Liver (tissue), 8 donors: ENCODE measurements at regions not wholly inside any gene's neighbourhood (a gene's known extent, or its start where the extent isn't known, plus 50 kb on each side); places are given as distances from the start of the nearest gene placed in this dataset.

Experiments
- DNase-seq: peaks from one replicate; pipeline ENCODE4 v3.0.0-alpha.2; 2017; ENCODE audit warnings: low spot score
- H3K27ac ChIP-seq, 2 donors: one replicate each; pipeline ENCODE4 v1.7.0; 2013; ENCODE audit warnings: inconsistent platforms in 2 of 2, low read length in 2 of 2, control low read depth in 1 of 2, low read depth in 1 of 2, mild to moderate bottlenecking in 1 of 2
- H3K27me3 ChIP-seq, 4 donors: one replicate each; pipeline versions ENCODE4 v1.6.1 to v1.7.0; 2013; ENCODE audit warnings: low read length in 3 of 4, inconsistent platforms in 1 of 4, mild to moderate bottlenecking in 1 of 4, moderate library complexity in 1 of 4; ENCODE audit not compliant: control insufficient read depth in 4 of 4, insufficient read depth in 4 of 4
- H3K36me3 ChIP-seq, 4 donors: one replicate each; pipeline versions ENCODE4 v1.6.1 to v1.7.0; 2013; ENCODE audit warnings: low read length in 3 of 4, mild to moderate bottlenecking in 3 of 4, low read depth in 1 of 4, moderate library complexity in 1 of 4; ENCODE audit not compliant: control insufficient read depth in 4 of 4, insufficient read depth in 3 of 4
- H3K4me1 ChIP-seq, 4 donors: one replicate each; pipeline versions ENCODE4 v1.6.1 to v1.7.0; 2013; ENCODE audit warnings: low read length in 3 of 4, mild to moderate bottlenecking in 3 of 4, moderate library complexity in 1 of 4; ENCODE audit not compliant: control insufficient read depth in 4 of 4, insufficient read depth in 4 of 4
- H3K4me3 ChIP-seq, 3 donors: one replicate each; pipeline versions ENCODE4 v1.6.1 to v1.7.0; 2013; ENCODE audit warnings: low read length in 3 of 3, control low read depth in 1 of 3, low read depth in 1 of 3, mild to moderate bottlenecking in 1 of 3
- H3K9ac ChIP-seq, 2 donors: one replicate each; pipeline ENCODE4 v1.7.0; 2013; ENCODE audit warnings: low read length in 2 of 2, mild to moderate bottlenecking in 2 of 2, moderate library complexity in 2 of 2, control low read depth in 1 of 2, low read depth in 1 of 2
- H3K9me3 ChIP-seq, 4 donors: one replicate each; pipeline versions ENCODE4 v1.6.1 to v1.7.0; 2013; ENCODE audit warnings: low read length in 3 of 4; ENCODE audit not compliant: control insufficient read depth in 4 of 4
- CTCF ChIP-seq: fragments of 150-350 bp; IDR thresholded peaks from 2 replicates; pipeline ENCODE4 v1.5.1; 2017; ENCODE audit warnings: improper control_type of control experiment, low read depth, low read length; ENCODE audit not compliant: missing input control
- EGR1 ChIP-seq, 2 donors: IDR thresholded peaks; 2 replicates each; pipeline ENCODE4 v1.6.1; 2016 to 2018; ENCODE audit warnings: antibody characterized with exemption in 2 of 2, low read depth in 2 of 2
- FOXA1 ChIP-seq: IDR thresholded peaks from 2 replicates; pipeline ENCODE4 v1.6.1; 2016; ENCODE audit warnings: antibody characterized with exemption
- FOXA2 ChIP-seq: IDR thresholded peaks from 2 replicates; pipeline ENCODE4 v1.6.1; 2016; ENCODE audit warnings: antibody characterized with exemption
- GABPA ChIP-seq, 2 donors: IDR thresholded peaks in 1 of 2; conservative IDR thresholded peaks in 1 of 2; 2 replicates each; pipeline ENCODE4 v1.6.1; 2016; ENCODE audit warnings: antibody characterized with exemption in 2 of 2, mild to moderate bottlenecking in 1 of 2, moderate library complexity in 1 of 2
- HNF4A ChIP-seq, 2 donors: conservative IDR thresholded peaks; 2 replicates each; pipeline ENCODE4 v1.6.1; 2016; ENCODE audit warnings: antibody characterized with exemption in 2 of 2, mild to moderate bottlenecking in 2 of 2
- JUND ChIP-seq, 2 donors: IDR thresholded peaks; 2 replicates each; pipeline ENCODE4 v1.6.1; 2016; ENCODE audit warnings: antibody characterized with exemption in 2 of 2
- MAX ChIP-seq: IDR thresholded peaks from 2 replicates; pipeline ENCODE4 v1.6.1; 2016; ENCODE audit warnings: antibody characterized with exemption
- NR2F2 ChIP-seq: IDR thresholded peaks from 2 replicates; pipeline ENCODE4 v1.6.1; 2016; ENCODE audit warnings: antibody characterized with exemption
- REST ChIP-seq: IDR thresholded peaks from 2 replicates; pipeline ENCODE4 v1.6.1; 2016; ENCODE audit warnings: antibody characterized with exemption, mild to moderate bottlenecking
- YY1 ChIP-seq: IDR thresholded peaks from 2 replicates; pipeline ENCODE4 v1.6.1; 2016; ENCODE audit warnings: antibody characterized with exemption, mild to moderate bottlenecking
- ZBTB33 ChIP-seq: IDR thresholded peaks from 2 replicates; pipeline ENCODE4 v1.6.1; 2016; ENCODE audit warnings: antibody characterized with exemption
- WGBS: extraction: QIAGEN DNeasy Blood & Tissue Kit; methylation state at CpG from one replicate; pipeline ENCODE4 v1.1.7; 2013; 5-methylcytosine and 5-hydroxymethylcytosine counted together
- donor health status: healthy.
- donor health status: healthy.
- donor health status: healthy.
- donor health status: healthy.
- donor health status: healthy.

GRCh38 chr22:49538006-49538405 is 289.7 kb downstream of the BRD1 start:
- Histone ChIP-seq H3K4me3 (no peak overlapping the region), H3K36me3 (no peaks in the 10 kb centered on the region), H3K4me1 (no peaks in the 10 kb centered on the region), H3K9me3 (no peaks in the 10 kb centered on the region), H3K27me3 (no peaks in the 10 kb centered on the region), H3K9ac (no peak overlapping the region), H3K27ac (no peak overlapping the region)
- 86% methylated on average over 6 of the region's 6 CpGs for WGBS
- TF ChIP-seq REST, result no peak
- TF ChIP-seq GABPA (IDR thresholded peaks at IDR 0.05 in 1 of 2, conservative IDR thresholded peaks at IDR 0.05 in 1 of 2), result no peak
- TF ChIP-seq EGR1 (IDR thresholded peaks at IDR 0.05; ENCODE audit: low read depth in 2 of 2), result no peak
- TF ChIP-seq FOXA2, result no peak
- DNase-seq, result no peak

GRCh38 chr22:49536571-49537131 is 291.0 kb downstream of the BRD1 start:
- H3K27ac ChIP-seq, result no peak overlapping the region
- no peaks in the 10 kb centered on the region for H3K4me1 ChIP-seq
- H3K9ac ChIP-seq, result no peak overlapping the region
- 81% methylated on average over 17 of the region's 17 CpGs for WGBS
- no peaks in the 10 kb centered on the region for H3K9me3 ChIP-seq
- no peak for DNase-seq
- no peak overlapping the region for H3K4me3 ChIP-seq
- no peaks in the 10 kb centered on the region for H3K36me3 ChIP-seq
- TF ChIP-seq YY1, result no peak
- TF ChIP-seq REST, result no peak
- TF ChIP-seq ZBTB33, result no peak
- TF ChIP-seq HNF4A (conservative IDR thresholded peaks at IDR 0.05), result no peak
- TF ChIP-seq CTCF, result no peak
- TF ChIP-seq JUND (IDR thresholded peaks at IDR 0.05), result no peak
- TF ChIP-seq EGR1 (IDR thresholded peaks at IDR 0.05; ENCODE audit: low read depth in 2 of 2), result no peak
- no peak for TF ChIP-seq MAX
- TF ChIP-seq FOXA1, result no peak
- no peak for TF ChIP-seq NR2F2
- no peaks in the 10 kb centered on the region for H3K27me3 ChIP-seq
